Stomach (tissue), 4 donors: ENCODE measurements at regions not wholly inside any gene's neighbourhood (a gene's known extent, or its start where the extent isn't known, plus 50 kb on each side); places are given as distances from the start of the nearest gene placed in this dataset.

Source experiments
- EP300 ChIP-seq: sonication (generic); formaldehyde crosslinking; IDR thresholded peaks from one replicate; pipeline ENCODE4 v1.6.1; 2017; ENCODE audit warnings: antibody characterized with exemption
- POLR2A ChIP-seq, 4 donors: fragments of 450-650 bp; IDR thresholded peaks; one replicate each; pipeline ENCODE4 v1.6.1; 2016; ENCODE audit warnings: antibody characterized with exemption in 4 of 4, control low read depth in 2 of 4, mild to moderate bottlenecking in 1 of 4, moderate library complexity in 1 of 4
- POLR2AphosphoS5 ChIP-seq, 3 donors: sonication (generic); formaldehyde crosslinking; IDR thresholded peaks; one replicate each; pipeline ENCODE4 v1.6.1; 2016; ENCODE audit warnings: antibody characterized with exemption in 3 of 3
- TF ChIP-seq, protein P1 (sequence below), 7 experiments: fragments of 450-650 bp in 4 of 7; fragments of 200-600 bp in 3 of 7; sonication (generic) in 3 of 7; IDR thresholded peaks; one replicate each; pipeline ENCODE4 v1.5.1; 2016 to 2019; ENCODE audit warnings: antibody characterized with exemption in 7 of 7, control low read depth in 2 of 7, mild to moderate bottlenecking in 1 of 7

DNA sequence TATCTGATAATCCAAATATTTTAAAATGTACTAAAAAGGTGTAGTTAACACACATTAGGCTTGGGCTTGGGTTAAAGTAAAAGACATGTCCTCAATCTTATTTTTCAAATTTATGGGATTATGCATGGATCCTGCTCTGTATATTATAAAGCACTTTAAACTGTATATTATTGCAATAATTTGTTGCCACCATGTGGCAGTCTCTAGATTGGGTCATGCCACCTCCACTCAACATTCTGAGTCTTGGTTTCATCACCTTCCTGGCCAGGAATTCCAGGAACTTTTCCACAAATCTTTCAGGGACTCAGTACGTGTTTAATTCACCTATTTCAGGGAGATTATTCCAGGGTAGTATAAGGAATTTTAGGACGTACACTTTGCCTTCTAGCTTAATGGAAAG, 695.5 kb downstream of the FAM181B start:
- TF ChIP-seq POLR2A (IDR thresholded peaks at IDR 0.05) (no peak), EP300 (no peak), POLR2AphosphoS5 (IDR thresholded peaks at IDR 0.05) (no peak)
- TF ChIP-seq, protein P1, sequence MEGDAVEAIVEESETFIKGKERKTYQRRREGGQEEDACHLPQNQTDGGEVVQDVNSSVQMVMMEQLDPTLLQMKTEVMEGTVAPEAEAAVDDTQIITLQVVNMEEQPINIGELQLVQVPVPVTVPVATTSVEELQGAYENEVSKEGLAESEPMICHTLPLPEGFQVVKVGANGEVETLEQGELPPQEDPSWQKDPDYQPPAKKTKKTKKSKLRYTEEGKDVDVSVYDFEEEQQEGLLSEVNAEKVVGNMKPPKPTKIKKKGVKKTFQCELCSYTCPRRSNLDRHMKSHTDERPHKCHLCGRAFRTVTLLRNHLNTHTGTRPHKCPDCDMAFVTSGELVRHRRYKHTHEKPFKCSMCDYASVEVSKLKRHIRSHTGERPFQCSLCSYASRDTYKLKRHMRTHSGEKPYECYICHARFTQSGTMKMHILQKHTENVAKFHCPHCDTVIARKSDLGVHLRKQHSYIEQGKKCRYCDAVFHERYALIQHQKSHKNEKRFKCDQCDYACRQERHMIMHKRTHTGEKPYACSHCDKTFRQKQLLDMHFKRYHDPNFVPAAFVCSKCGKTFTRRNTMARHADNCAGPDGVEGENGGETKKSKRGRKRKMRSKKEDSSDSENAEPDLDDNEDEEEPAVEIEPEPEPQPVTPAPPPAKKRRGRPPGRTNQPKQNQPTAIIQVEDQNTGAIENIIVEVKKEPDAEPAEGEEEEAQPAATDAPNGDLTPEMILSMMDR (IDR thresholded peaks at IDR 0.05), result no peak
